AG04450 (cell line): ENCODE measurements at regions not wholly inside any gene's neighbourhood (a gene's known extent, or its start where the extent isn't known, plus 50 kb on each side); places are given as distances from the start of the nearest gene placed in this dataset.

Source experiments
- CTCF ChIA-PET: fragments of 300-600, 350-600 bp; formaldehyde crosslinking; extraction: SDS; loops from one replicate; lab custom pipeline; 2022; ENCODE audit warnings: antibody characterized with exemption, inconsistent platforms; lab: Charles Lee
- POLR2A ChIA-PET: fragments of 350-600 bp; formaldehyde crosslinking; extraction: SDS; loops from one replicate; lab custom pipeline; 2021; ENCODE audit warnings: antibody characterized with exemption, inconsistent platforms; lab: Yijun Ruan, JAX
- DNase-seq: peaks from one replicate; pipeline ENCODE4 v3.0.0-alpha.2; 2011; ENCODE audit warnings: low read depth, low spot score
- H3K27ac ChIP-seq: one replicate; pipeline ENCODE4 v1.5.1; 2012; ENCODE audit warnings: low read depth, low read length, control low read depth
- H3K27me3 ChIP-seq: one replicate; pipeline ENCODE4 v1.6.0; 2012; ENCODE audit warnings: low read length; ENCODE audit not compliant: control insufficient read depth, insufficient read depth
- H3K4me3 ChIP-seq: 2 replicates; pipeline ENCODE4 v1.5.1; 2011; ENCODE audit warnings: mild to moderate bottlenecking, low read depth, low read length, control low read depth
- H3K9me3 ChIP-seq: 2 replicates; pipeline ENCODE4 v1.5.1; 2012; ENCODE audit warnings: low read length; ENCODE audit not compliant: control insufficient read depth, insufficient read depth
- TF ChIP-seq, protein P1 (sequence below): IDR thresholded peaks from 2 replicates; pipeline ENCODE4 v1.5.1; 2011; ENCODE audit warnings: low read depth, low read length, control low read depth, inconsistent platforms

DNA sequence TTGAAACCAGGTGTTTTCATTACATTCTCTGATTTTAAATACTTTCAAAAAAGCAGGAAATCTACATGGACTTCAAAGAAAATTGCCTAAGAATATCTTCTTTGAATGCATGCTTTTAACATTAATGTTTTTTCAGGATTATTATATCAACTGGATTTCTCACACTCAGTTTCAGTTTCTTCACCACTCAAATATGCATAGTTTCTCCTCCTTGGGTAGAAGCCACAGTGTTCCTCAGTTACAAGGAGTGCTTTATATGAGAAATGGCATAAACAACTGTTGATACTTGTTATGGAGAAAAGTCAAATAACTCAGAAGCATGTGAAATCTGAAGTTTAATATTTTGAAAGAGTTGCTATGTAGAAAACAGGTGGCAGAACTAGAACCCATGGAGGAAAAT lies 196.9 kb downstream of the DMRTA1 start:
- H3K27me3 ChIP-seq, result no peaks in the 10 kb centered on the region
- H3K9me3 ChIP-seq, result no peaks in the 10 kb centered on the region
- no peak for DNase-seq
- ChIA-PET POLR2A (no interaction called here), CTCF (interaction anchor here (0.7 kb wide), 1 partner anchor 435 kb away, joined by 3 read pairs; no protein-coding TSS in a partner anchor)
- TF ChIP-seq, protein P1, sequence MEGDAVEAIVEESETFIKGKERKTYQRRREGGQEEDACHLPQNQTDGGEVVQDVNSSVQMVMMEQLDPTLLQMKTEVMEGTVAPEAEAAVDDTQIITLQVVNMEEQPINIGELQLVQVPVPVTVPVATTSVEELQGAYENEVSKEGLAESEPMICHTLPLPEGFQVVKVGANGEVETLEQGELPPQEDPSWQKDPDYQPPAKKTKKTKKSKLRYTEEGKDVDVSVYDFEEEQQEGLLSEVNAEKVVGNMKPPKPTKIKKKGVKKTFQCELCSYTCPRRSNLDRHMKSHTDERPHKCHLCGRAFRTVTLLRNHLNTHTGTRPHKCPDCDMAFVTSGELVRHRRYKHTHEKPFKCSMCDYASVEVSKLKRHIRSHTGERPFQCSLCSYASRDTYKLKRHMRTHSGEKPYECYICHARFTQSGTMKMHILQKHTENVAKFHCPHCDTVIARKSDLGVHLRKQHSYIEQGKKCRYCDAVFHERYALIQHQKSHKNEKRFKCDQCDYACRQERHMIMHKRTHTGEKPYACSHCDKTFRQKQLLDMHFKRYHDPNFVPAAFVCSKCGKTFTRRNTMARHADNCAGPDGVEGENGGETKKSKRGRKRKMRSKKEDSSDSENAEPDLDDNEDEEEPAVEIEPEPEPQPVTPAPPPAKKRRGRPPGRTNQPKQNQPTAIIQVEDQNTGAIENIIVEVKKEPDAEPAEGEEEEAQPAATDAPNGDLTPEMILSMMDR, result no peak
- H3K4me3 ChIP-seq, result no peak overlapping the region
- no peak overlapping the region for H3K27ac ChIP-seq

DNA sequence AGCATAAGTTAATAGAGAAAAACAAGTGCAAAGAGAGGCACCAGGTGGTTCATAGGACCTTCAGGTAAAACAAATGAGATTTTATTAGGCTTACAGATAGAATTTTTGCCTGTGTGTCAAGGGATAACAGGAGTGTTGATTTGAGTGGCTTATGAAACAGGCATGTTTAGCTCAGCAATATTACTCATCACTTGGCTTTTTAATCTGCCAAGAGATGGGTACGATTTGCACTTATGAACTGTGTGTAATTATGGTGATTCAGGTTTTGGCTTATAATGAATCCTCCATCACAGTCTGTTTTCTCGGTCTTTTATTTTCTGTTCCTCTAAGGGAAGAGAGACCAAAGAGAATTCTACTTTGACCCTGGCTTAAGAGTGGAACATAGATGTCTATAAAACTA lies 199.3 kb downstream of the DMRTA1 start:
- Histone ChIP-seq H3K9me3 (no peaks in the 10 kb centered on the region), H3K27me3 (no peaks in the 10 kb centered on the region), H3K27ac (no peak overlapping the region), H3K4me3 (no peak overlapping the region)
- POLR2A ChIA-PET, result no interaction called here
- TF ChIP-seq, protein P1, result no peak
- DNase-seq, result no peak
- CTCF ChIA-PET, result interaction anchor here (0.5 kb wide), 1 partner anchor 53 kb away, joined by 4 read pairs; no protein-coding TSS in a partner anchor

DNA sequence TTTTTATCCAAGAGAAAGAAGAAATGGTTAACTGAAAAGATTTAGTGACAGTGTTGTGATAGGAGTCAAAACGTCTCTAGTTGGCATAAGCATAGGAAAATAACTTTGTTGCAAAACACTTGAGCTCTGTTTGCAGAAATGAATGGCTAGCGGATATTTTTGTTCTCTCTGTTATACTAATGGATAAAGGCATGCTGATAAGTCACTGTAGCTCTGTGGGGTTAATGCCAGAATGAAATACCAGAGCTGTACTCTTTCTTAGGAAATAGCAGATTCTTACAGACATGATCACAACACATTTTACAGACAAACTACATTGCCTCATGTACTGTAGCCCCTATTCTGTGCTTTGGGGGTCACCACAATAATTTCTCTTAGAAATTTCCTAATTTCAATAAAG lies 202.8 kb downstream of the DMRTA1 start:
- Histone ChIP-seq H3K27me3 (no peaks in the 10 kb centered on the region), H3K27ac (no peak overlapping the region), H3K9me3 (no peaks in the 10 kb centered on the region), H3K4me3 (no peak overlapping the region)
- peak; percentile 4 for DNase-seq
- TF ChIP-seq, protein P1, result no peak
- POLR2A ChIA-PET, result no interaction called here
- CTCF ChIA-PET, result no interaction called here

DNA sequence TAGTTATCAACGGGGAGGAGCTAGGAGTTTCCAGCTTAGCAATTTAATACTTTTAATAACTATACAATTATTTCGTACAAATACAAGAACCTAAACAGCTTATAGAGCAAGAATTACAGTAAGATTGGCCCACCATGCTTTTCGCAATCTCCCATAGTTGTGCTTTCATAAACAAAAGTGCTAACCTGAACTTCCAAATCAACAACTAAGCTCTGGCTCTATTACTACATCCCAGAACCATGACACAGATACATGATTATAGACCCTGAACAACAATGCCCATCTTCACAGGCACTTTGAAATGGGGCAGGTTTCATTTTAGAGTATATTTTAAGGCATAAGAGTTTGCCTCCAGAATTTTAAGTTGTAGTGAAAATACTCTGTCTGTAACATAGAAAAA lies 203.5 kb downstream of the DMRTA1 start:
- Histone ChIP-seq H3K27ac (no peak overlapping the region), H3K27me3 (no peaks in the 10 kb centered on the region), H3K4me3 (no peak overlapping the region), H3K9me3 (no peaks in the 10 kb centered on the region)
- ChIA-PET POLR2A (interaction anchor here (0.7 kb wide), 2 partner anchors 143 to 167 kb away, joined by 3 to 4 read pairs; no protein-coding TSS in a partner anchor), CTCF (interaction anchor here (1.8 kb wide), 1 partner anchor 122 kb away, joined by 4 read pairs; no protein-coding TSS in a partner anchor)
- TF ChIP-seq, protein P1, result no peak
- DNase-seq, result no peak

GRCh38 chr9:22650946-22651345 lies 204.3 kb downstream of the DMRTA1 start:
- ChIA-PET CTCF (interaction anchor here (1.8 kb wide), 1 partner anchor 122 kb away, joined by 4 read pairs; no protein-coding TSS in a partner anchor), POLR2A (no interaction called here)
- Histone ChIP-seq H3K27ac (no peak overlapping the region), H3K9me3 (no peaks in the 10 kb centered on the region), H3K4me3 (no peak overlapping the region), H3K27me3 (no peaks in the 10 kb centered on the region)
- no peak for DNase-seq
- TF ChIP-seq, protein P1, result no peak
